ENCODE measurements at regions not wholly inside any gene's neighbourhood (a gene's known extent, or its start where the extent isn't known, plus 50 kb on each side); places are given as distances from the start of the nearest gene placed in this dataset.

GRCh38 chr9:23382418-23382817, 443.6 kb downstream of the ELAVL2 start:
- no peaks in the 10 kb centered on the region for H4K20me1 ChIP-seq (ENCODE audit: insufficient read depth)
- H3K79me2 ChIP-seq (replicated peaks; ENCODE audit: insufficient read depth, low read length): no peaks in the 10 kb centered on the region
- H3K4me3 ChIP-seq (ENCODE audit: low read length): no peak overlapping the region
- H3K9ac ChIP-seq (ENCODE audit: low read length): no peak overlapping the region
- no peak overlapping the region for H2AFZ ChIP-seq (ENCODE audit: low read depth, low read length)
- no peak for TF ChIP-seq POLR2AphosphoS5 (IDR thresholded peaks at IDR 0.05)
- TF ChIP-seq MXI1 (conservative IDR thresholded peaks at IDR 0.05; ENCODE audit: poor library complexity, severe bottlenecking): no peak
- TF ChIP-seq CTCF (IDR thresholded peaks at IDR 0.05; ENCODE audit: poor library complexity, severe bottlenecking): no peak
- no peak for TF ChIP-seq REST (IDR thresholded peaks at IDR 0.05; ENCODE audit: borderline replicate concordance)
- no peak for TF ChIP-seq TAF1 (IDR thresholded peaks at IDR 0.05; ENCODE audit: low read depth)
- TF ChIP-seq RAD21 (conservative IDR thresholded peaks at IDR 0.05): no peak
- TF ChIP-seq EZH2 (IDR thresholded peaks at IDR 0.05; ENCODE audit: borderline replicate concordance, insufficient read depth, low read length, poor library complexity, severe bottlenecking): no peak
- TF ChIP-seq EP300 (conservative IDR thresholded peaks at IDR 0.05; ENCODE audit: poor library complexity, severe bottlenecking): no peak
- TF ChIP-seq SMC3 (conservative IDR thresholded peaks at IDR 0.05; ENCODE audit: poor library complexity): no peak
- no peaks in the 10 kb centered on the region for H3K27me3 ChIP-seq (ENCODE audit: insufficient read depth, low read depth, low read length)
- no peak overlapping the region for H3K27ac ChIP-seq (ENCODE audit: low read length)
- no peaks in the 10 kb centered on the region for H3K9me2 ChIP-seq (ENCODE audit: insufficient read depth, low read length)
- no peak overlapping the region for H3K4me2 ChIP-seq (ENCODE audit: low read length)
- no peaks in the 10 kb centered on the region for H3K9me3 ChIP-seq (ENCODE audit: low read length)
- H3F3A ChIP-seq (ENCODE audit: insufficient read depth, low read length, poor library complexity, severe bottlenecking): no peaks in the 10 kb centered on the region
- H3K36me3 ChIP-seq (ENCODE audit: insufficient read depth, low read length): no peaks in the 10 kb centered on the region

- no peaks in the 10 kb centered on the region for H3K79me2 ChIP-seq (replicated peaks; ENCODE audit: insufficient read depth, low read length)
- no peaks in the 10 kb centered on the region for H3K9me2 ChIP-seq (ENCODE audit: insufficient read depth, low read length)
- H3K9me3 ChIP-seq (ENCODE audit: low read length): no peaks in the 10 kb centered on the region
- H3K4me3 ChIP-seq (ENCODE audit: low read length): no peak overlapping the region
- H2AFZ ChIP-seq (ENCODE audit: low read depth, low read length): no peak overlapping the region
- no peak for TF ChIP-seq SMC3 (conservative IDR thresholded peaks at IDR 0.05; ENCODE audit: poor library complexity)
- no peak for TF ChIP-seq EP300 (conservative IDR thresholded peaks at IDR 0.05; ENCODE audit: poor library complexity, severe bottlenecking)
- TF ChIP-seq EZH2 (IDR thresholded peaks at IDR 0.05; ENCODE audit: borderline replicate concordance, insufficient read depth, low read length, poor library complexity, severe bottlenecking): no peak
- no peak for TF ChIP-seq REST (IDR thresholded peaks at IDR 0.05; ENCODE audit: borderline replicate concordance)
- TF ChIP-seq MXI1 (conservative IDR thresholded peaks at IDR 0.05; ENCODE audit: poor library complexity, severe bottlenecking): no peak
- TF ChIP-seq CTCF (IDR thresholded peaks at IDR 0.05; ENCODE audit: poor library complexity, severe bottlenecking): no peak
- no peak for TF ChIP-seq POLR2AphosphoS5 (IDR thresholded peaks at IDR 0.05)
- no peak for TF ChIP-seq RAD21 (conservative IDR thresholded peaks at IDR 0.05)
- TF ChIP-seq TAF1 (IDR thresholded peaks at IDR 0.05; ENCODE audit: low read depth): no peak
- H3K27ac ChIP-seq (ENCODE audit: low read length): no peak overlapping the region
- H3K4me2 ChIP-seq (ENCODE audit: low read length): no peak overlapping the region
- H3K9ac ChIP-seq (ENCODE audit: low read length): no peak overlapping the region
- H3K27me3 ChIP-seq (ENCODE audit: insufficient read depth, low read depth, low read length): no peaks in the 10 kb centered on the region
- no peaks in the 10 kb centered on the region for H3K36me3 ChIP-seq (ENCODE audit: insufficient read depth, low read length)
- H3F3A ChIP-seq (ENCODE audit: insufficient read depth, low read length, poor library complexity, severe bottlenecking): no peaks in the 10 kb centered on the region
- no peaks in the 10 kb centered on the region for H4K20me1 ChIP-seq (ENCODE audit: insufficient read depth)
Observed at GRCh38 chr9:23394189-23394588, 431.9 kb downstream of the ELAVL2 start.
